GM19025 (cell line): ENCODE measurements at regions not wholly inside any gene's neighbourhood (a gene's known extent, or its start where the extent isn't known, plus 50 kb on each side); places are given as distances from the start of the nearest gene placed in this dataset.

Experiments used
- ATAC-seq: cut with Tn5 transposase; IDR thresholded peaks from one replicate; pipeline ENCODE4 v1.9.1; 2021; ENCODE audit warnings: mild to moderate bottlenecking, low read depth, moderate library complexity; ENCODE audit not compliant: unreplicated experiment

- ATAC-seq: no peak
These were observed 51.3 kb downstream of the GADD45G start for GRCh38 chr9:89655990-89656657.

- ATAC-seq: no peak
These were observed 52.5 kb downstream of the GADD45G start for GRCh38 chr9:89657295-89657694.

GRCh38 chr9:89657765-89658164 is 53.0 kb downstream of the GADD45G start:
- peak; percentile 68 for ATAC-seq

- ATAC-seq: no peak
These were observed 53.6 kb downstream of the GADD45G start for GRCh38 chr9:89658401-89658800.

GRCh38 chr9:89658931-89659330 is 54.1 kb downstream of the GADD45G start:
- no peak for ATAC-seq

GRCh38 chr9:89659473-89659872 is 54.7 kb downstream of the GADD45G start:
- ATAC-seq: no peak

- no peak for ATAC-seq
These were observed 55.3 kb downstream of the GADD45G start for GRCh38 chr9:89659891-89660685.

GRCh38 chr9:89661391-89661949 is 56.7 kb downstream of the GADD45G start:
- ATAC-seq: no peak

GRCh38 chr9:89661956-89662717 is 57.3 kb downstream of the GADD45G start:
- ATAC-seq: no peak

GRCh38 chr9:89662718-89663613 is 58.2 kb downstream of the GADD45G start:
- ATAC-seq: no peak

- no peak for ATAC-seq
These were observed 58.8 kb downstream of the GADD45G start for GRCh38 chr9:89663614-89663970.

GRCh38 chr9:89664010-89664409 is 59.2 kb downstream of the GADD45G start:
- no peak for ATAC-seq

- no peak for ATAC-seq
These were observed 60.1 kb downstream of the GADD45G start for GRCh38 chr9:89664896-89665329.

- ATAC-seq: no peak
These were observed 61.6 kb downstream of the GADD45G start for GRCh38 chr9:89666364-89666763.

- ATAC-seq: no peak
These were observed 62.1 kb downstream of the GADD45G start for GRCh38 chr9:89666950-89667349.

GRCh38 chr9:89667726-89668125 is 62.9 kb downstream of the GADD45G start:
- no peak for ATAC-seq

GRCh38 chr9:89668216-89668865 is 63.5 kb downstream of the GADD45G start:
- no peak for ATAC-seq

- no peak for ATAC-seq
These were observed 64.0 kb downstream of the GADD45G start for GRCh38 chr9:89668866-89669246.

- ATAC-seq: no peak
These were observed 64.6 kb downstream of the GADD45G start for GRCh38 chr9:89669361-89669842.
